IMR-90 (cell line): ENCODE measurements at regions not wholly inside any gene's neighbourhood (a gene's known extent, or its start where the extent isn't known, plus 50 kb on each side); places are given as distances from the start of the nearest gene placed in this dataset.

Experiments used
- ATAC-seq: fragments of 200-7000 bp; cut with Tn5 transposase; 2 replicates; pipeline ENCODE4 v1.9.1; 2020; ENCODE audit warnings: low read depth, mild to moderate bottlenecking, moderate library complexity
- BruUV-seq: library from RNA; stranded (reverse); fragments of 400-500 nt; replicated peaks from 2 replicates; lab custom pipeline; 2021; lab: Mats Ljungman, UMichigan
- CTCF ChIA-PET: fragments of 300-600 bp; formaldehyde crosslinking; extraction: SDS; loops from one replicate; lab custom pipeline; 2021; ENCODE audit warnings: antibody characterized with exemption; lab: Yijun Ruan, JAX
- POLR2A ChIA-PET: fragments of 300-600 bp; sonication (Branson Sonifier 250); formaldehyde crosslinking; loops from one replicate; lab custom pipeline; 2022; ENCODE audit warnings: antibody characterized with exemption; ENCODE audit not compliant: unreplicated experiment; lab: Charles Lee
- DNase-seq: peaks from one replicate; pipeline ENCODE4 v3.0.0; 2013
- H2AFZ ChIP-seq: replicated peaks from 2 replicates; pipeline ENCODE3; 2013; ENCODE audit warnings: low read length, mild to moderate bottlenecking; ENCODE audit not compliant: poor library complexity
- H2AK5ac ChIP-seq: 2 replicates; pipeline ENCODE4 v1.6.1; 2013; ENCODE audit warnings: low read depth, low read length, inconsistent platforms
- H2AK9ac ChIP-seq: replicated peaks from 2 replicates; pipeline ENCODE3; 2013; ENCODE audit warnings: mild to moderate bottlenecking, low read depth, low read length, moderate library complexity; ENCODE audit not compliant: poor library complexity
- H2BK120ac ChIP-seq: 2 replicates; pipeline ENCODE4 v1.6.1; 2013; ENCODE audit warnings: low read depth, low read length, inconsistent platforms
- H2BK15ac ChIP-seq: 3 replicates; pipeline ENCODE4 v1.6.1; 2013; ENCODE audit warnings: low read depth, low read length, inconsistent platforms
- H2BK20ac ChIP-seq: 2 replicates; pipeline ENCODE4 v1.6.1; 2013; ENCODE audit warnings: low read depth, mild to moderate bottlenecking, inconsistent platforms, low read length, moderate library complexity
- H2BK5ac ChIP-seq: 2 replicates; pipeline ENCODE4 v1.6.1; 2013; ENCODE audit warnings: mild to moderate bottlenecking, low read depth, low read length, inconsistent platforms; ENCODE audit not compliant: poor library complexity, severe bottlenecking
- H3K14ac ChIP-seq: replicated peaks from 2 replicates; pipeline ENCODE4 v1.6.1; 2013; ENCODE audit warnings: low read depth, low read length, inconsistent platforms
- H3K18ac ChIP-seq: 2 replicates; pipeline ENCODE4 v1.6.1; 2013; ENCODE audit warnings: low read depth, low read length, control low read depth
- H3K23ac ChIP-seq: 2 replicates; pipeline ENCODE4 v1.6.1; 2013; ENCODE audit warnings: low read depth, low read length, inconsistent platforms
- H3K27ac ChIP-seq: 2 replicates; pipeline ENCODE4 v1.5.1; 2013; ENCODE audit warnings: mild to moderate bottlenecking, control low read depth, low read length; ENCODE audit not compliant: insufficient read depth
- H3K27me3 ChIP-seq: 2 replicates; pipeline ENCODE4 v1.6.1; 2013; ENCODE audit warnings: low read length; ENCODE audit not compliant: control insufficient read depth, insufficient read depth
- H3K36me3 ChIP-seq: 2 replicates; pipeline ENCODE4 v1.6.1; 2013; ENCODE audit warnings: low read length, mixed read lengths; ENCODE audit not compliant: control insufficient read depth, insufficient read depth
- H3K4ac ChIP-seq: 2 replicates; pipeline ENCODE4 v1.6.1; 2013; ENCODE audit warnings: low read depth, low read length, inconsistent platforms
- H3K4me1 ChIP-seq: 2 replicates; pipeline ENCODE4 v1.6.1; 2013; ENCODE audit warnings: low read length, mixed read lengths; ENCODE audit not compliant: control insufficient read depth, insufficient read depth
- H3K4me2 ChIP-seq: 2 replicates; pipeline ENCODE4 v1.6.1; 2013; ENCODE audit warnings: low read depth, mild to moderate bottlenecking, control low read depth, low read length, moderate library complexity
- H3K4me3 ChIP-seq: 2 replicates; pipeline ENCODE4 v1.5.1; 2013; ENCODE audit warnings: low read depth, mild to moderate bottlenecking, control low read depth, low read length, moderate library complexity; ENCODE audit not compliant: insufficient read depth
- H3K56ac ChIP-seq: 2 replicates; pipeline ENCODE4 v1.6.1; 2013; ENCODE audit warnings: low read length, inconsistent platforms; ENCODE audit not compliant: insufficient read depth; ENCODE audit errors: extremely low read depth
- H3K79me1 ChIP-seq, 2 experiments: 2 replicates each; pipeline ENCODE4 v1.6.1; 2013; ENCODE audit warnings: low read length in 2 of 2, inconsistent platforms in 1 of 2, low read depth in 1 of 2
- H3K9ac ChIP-seq: 2 replicates; pipeline ENCODE4 v1.6.1; 2013; ENCODE audit warnings: low read depth, low read length, control low read depth
- H3K9me1 ChIP-seq: 2 replicates; pipeline ENCODE4 v1.6.1; 2013; ENCODE audit warnings: low read length, inconsistent platforms; ENCODE audit not compliant: insufficient read depth
- H3K9me3 ChIP-seq: 2 replicates; pipeline ENCODE4 v1.6.1; 2013; ENCODE audit warnings: low read length; ENCODE audit not compliant: control insufficient read depth, insufficient read depth
- H4K20me1 ChIP-seq: 2 replicates; pipeline ENCODE4 v1.6.1; 2013; ENCODE audit warnings: low read length, inconsistent platforms; ENCODE audit not compliant: insufficient read depth
- H4K5ac ChIP-seq: 2 replicates; pipeline ENCODE4 v1.6.1; 2013; ENCODE audit warnings: mild to moderate bottlenecking, low read depth, low read length, control low read depth
- H4K8ac ChIP-seq, 2 experiments: 2 replicates each; pipeline ENCODE4 v1.6.1; 2013; ENCODE audit warnings: low read depth in 2 of 2, low read length in 2 of 2, control low read depth in 1 of 2, inconsistent platforms in 1 of 2
- H4K91ac ChIP-seq: 2 replicates; pipeline ENCODE4 v1.6.1; 2013; ENCODE audit warnings: low read depth, low read length, inconsistent platforms; ENCODE audit not compliant: insufficient read depth
- BHLHE40 ChIP-seq: fragments of 150-350 bp; IDR thresholded peaks from 2 replicates; pipeline ENCODE4 v1.6.1; 2016; ENCODE audit warnings: mild to moderate bottlenecking, low read depth, low read length
- CEBPB ChIP-seq: IDR thresholded peaks from 2 replicates; pipeline ENCODE4 v1.6.1; 2012; ENCODE audit warnings: low read depth, low read length, improper control_type of control experiment
- CHD1 ChIP-seq: IDR thresholded peaks from 2 replicates; pipeline ENCODE4 v1.6.1; 2012; ENCODE audit warnings: low read depth, low read length, improper control_type of control experiment
- FOS ChIP-seq: fragments of 150-350 bp; IDR thresholded peaks from 2 replicates; pipeline ENCODE4 v1.6.1; 2016; ENCODE audit warnings: low read depth, low read length
- MAFK ChIP-seq: IDR thresholded peaks from 2 replicates; pipeline ENCODE4 v1.6.1; 2012; ENCODE audit warnings: low read depth, low read length, improper control_type of control experiment
- MAZ ChIP-seq: IDR thresholded peaks from 2 replicates; pipeline ENCODE4 v1.6.1; 2012; ENCODE audit warnings: low read depth, mild to moderate bottlenecking, low read length, improper control_type of control experiment, moderate library complexity, borderline replicate concordance
- MXI1 ChIP-seq: IDR thresholded peaks from 2 replicates; pipeline ENCODE4 v1.6.1; 2012; ENCODE audit warnings: low read depth, mild to moderate bottlenecking, low read length, moderate library complexity, borderline replicate concordance
- NFE2L2 ChIP-seq: fragments of 150-350 bp; IDR thresholded peaks from 2 replicates; pipeline ENCODE4 v1.6.1; 2016; ENCODE audit warnings: low read depth, mild to moderate bottlenecking, low read length
- POLR2A ChIP-seq: IDR thresholded peaks from 2 replicates; pipeline ENCODE4 v1.6.1; 2012; ENCODE audit warnings: mild to moderate bottlenecking, low read depth, low read length
- RCOR1 ChIP-seq: IDR thresholded peaks from 2 replicates; pipeline ENCODE4 v1.6.1; 2012; ENCODE audit warnings: mild to moderate bottlenecking, low read length, improper control_type of control experiment; ENCODE audit not compliant: insufficient replicate concordance
- RFX5 ChIP-seq: IDR thresholded peaks from 2 replicates; pipeline ENCODE4 v1.8.0; 2012; ENCODE audit warnings: low read depth, mild to moderate bottlenecking, low read length, moderate library complexity
- SMC3 ChIP-seq: fragments of 150-350 bp; IDR thresholded peaks from 2 replicates; pipeline ENCODE4 v1.6.1; 2016; ENCODE audit warnings: low read depth, mild to moderate bottlenecking, antibody characterized with exemption, low read length, moderate library complexity
- WGBS, 2 experiments: methylation state at CpG; one replicate each; pipeline versions ENCODE4 v1.1.5 to v1.1.7; 2013; ENCODE audit warnings: missing lambda C conversion rate in 2 of 2; ENCODE audit not compliant: insufficient read length in 1 of 2; ENCODE audit errors: extremely low coverage in 2 of 2; 5-methylcytosine and 5-hydroxymethylcytosine counted together
- dilution Hi-C: fragments of 300-500 bp; cut with HindIII; formaldehyde crosslinking; loops from one replicate; pipeline ENCODE4 v1.14.3; 2018; ENCODE audit warnings: low sequenced_read_pairs; ENCODE audit not compliant: unreplicated experiment
- in situ Hi-C: fragments of 300-500 bp; cut with MboI; formaldehyde crosslinking; loops from 3 replicates; pipeline ENCODE4 v1.14.3; 2019; ENCODE audit warnings: low sequenced_read_pairs, inconsistent platforms, mixed read lengths
- intact Hi-C: fragments of 100-400 bp; cut with micrococcal nuclease; formaldehyde crosslinking; loops from 2 replicates; pipeline ENCODE4 v1.10.0; 2022
- TF ChIP-seq, protein P1 (sequence below): conservative IDR thresholded peaks from 2 replicates; pipeline ENCODE4 v1.5.1; 2012; ENCODE audit warnings: mild to moderate bottlenecking, low read depth, low read length, improper control_type of control experiment
- TF ChIP-seq, protein P2 (sequence below): fragments of 150-350 bp; IDR thresholded peaks from 2 replicates; pipeline ENCODE4 v1.6.1; 2016; ENCODE audit warnings: low read depth, mild to moderate bottlenecking, low read length, moderate library complexity, borderline replicate concordance
- TF ChIP-seq, protein P3 (sequence below): fragments of 150-350 bp; IDR thresholded peaks from 2 replicates; pipeline ENCODE4 v1.6.1; 2017; ENCODE audit warnings: mild to moderate bottlenecking, antibody characterized with exemption, low read length, low read depth

DNA sequence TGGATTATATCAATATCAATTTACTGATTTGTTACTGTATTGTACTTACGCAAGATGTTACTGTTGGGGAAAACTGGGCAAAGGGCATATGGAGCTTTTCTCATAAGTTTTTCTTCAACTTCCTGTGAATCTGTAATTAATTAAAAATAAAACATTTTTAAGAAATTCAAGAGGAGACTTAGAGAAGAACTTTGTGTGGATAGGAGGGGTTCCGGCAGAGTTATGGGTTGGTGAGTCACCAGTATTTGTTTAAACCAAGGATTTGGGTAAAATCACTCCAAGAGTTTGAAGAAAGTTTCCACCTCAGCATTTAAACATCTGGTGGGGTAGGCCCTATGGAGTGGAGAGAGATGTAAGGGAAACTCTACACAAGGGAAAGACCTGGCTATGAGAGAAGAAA lies 379.6 kb downstream of the TSHZ3 start:
- no peak for ATAC-seq
- Histone ChIP-seq H3K36me3 (no peaks in the 10 kb centered on the region), H3K56ac (no peak overlapping the region), H2BK15ac (no peak overlapping the region), H3K27ac (no peak overlapping the region), H4K91ac (no peak overlapping the region), H3K14ac (no peak overlapping the region), H3K9me1 (no peaks in the 10 kb centered on the region), H3K4me1 (no peaks in the 10 kb centered on the region), H4K8ac (no peak overlapping the region), H2AK9ac (no peak overlapping the region), H2BK20ac (no peak overlapping the region), H2BK5ac (no peak overlapping the region), H3K9ac (no peak overlapping the region), H2BK120ac (no peak overlapping the region), H3K4ac (no peak overlapping the region), H4K5ac (no peak overlapping the region), H3K27me3 (no peaks in the 10 kb centered on the region; the same call in 1 of the 2 replicates), H3K79me1 (no peaks in the 10 kb centered on the region), H2AFZ (no peak overlapping the region), H2AK5ac (no peak overlapping the region), H3K9me3 (no peaks in the 10 kb centered on the region), H3K23ac (no peak overlapping the region), H3K4me2 (no peak overlapping the region), H4K20me1 (no peaks in the 10 kb centered on the region), H3K4me3 (no peak overlapping the region), H3K18ac (no peak overlapping the region)
- intact Hi-C loops (no loop called here), dilution Hi-C loops (no loop called here), in situ Hi-C loops (no loop called here)
- BruUV-seq = no TSS peak
- no CpG with 5 or more reads among the region's 2 CpGs for WGBS, 2 experiments
- TF ChIP-seq BHLHE40 = no peak
- TF ChIP-seq RCOR1 = no peak
- TF ChIP-seq, protein P1, sequence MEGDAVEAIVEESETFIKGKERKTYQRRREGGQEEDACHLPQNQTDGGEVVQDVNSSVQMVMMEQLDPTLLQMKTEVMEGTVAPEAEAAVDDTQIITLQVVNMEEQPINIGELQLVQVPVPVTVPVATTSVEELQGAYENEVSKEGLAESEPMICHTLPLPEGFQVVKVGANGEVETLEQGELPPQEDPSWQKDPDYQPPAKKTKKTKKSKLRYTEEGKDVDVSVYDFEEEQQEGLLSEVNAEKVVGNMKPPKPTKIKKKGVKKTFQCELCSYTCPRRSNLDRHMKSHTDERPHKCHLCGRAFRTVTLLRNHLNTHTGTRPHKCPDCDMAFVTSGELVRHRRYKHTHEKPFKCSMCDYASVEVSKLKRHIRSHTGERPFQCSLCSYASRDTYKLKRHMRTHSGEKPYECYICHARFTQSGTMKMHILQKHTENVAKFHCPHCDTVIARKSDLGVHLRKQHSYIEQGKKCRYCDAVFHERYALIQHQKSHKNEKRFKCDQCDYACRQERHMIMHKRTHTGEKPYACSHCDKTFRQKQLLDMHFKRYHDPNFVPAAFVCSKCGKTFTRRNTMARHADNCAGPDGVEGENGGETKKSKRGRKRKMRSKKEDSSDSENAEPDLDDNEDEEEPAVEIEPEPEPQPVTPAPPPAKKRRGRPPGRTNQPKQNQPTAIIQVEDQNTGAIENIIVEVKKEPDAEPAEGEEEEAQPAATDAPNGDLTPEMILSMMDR = no peak
- TF ChIP-seq, protein P2, sequence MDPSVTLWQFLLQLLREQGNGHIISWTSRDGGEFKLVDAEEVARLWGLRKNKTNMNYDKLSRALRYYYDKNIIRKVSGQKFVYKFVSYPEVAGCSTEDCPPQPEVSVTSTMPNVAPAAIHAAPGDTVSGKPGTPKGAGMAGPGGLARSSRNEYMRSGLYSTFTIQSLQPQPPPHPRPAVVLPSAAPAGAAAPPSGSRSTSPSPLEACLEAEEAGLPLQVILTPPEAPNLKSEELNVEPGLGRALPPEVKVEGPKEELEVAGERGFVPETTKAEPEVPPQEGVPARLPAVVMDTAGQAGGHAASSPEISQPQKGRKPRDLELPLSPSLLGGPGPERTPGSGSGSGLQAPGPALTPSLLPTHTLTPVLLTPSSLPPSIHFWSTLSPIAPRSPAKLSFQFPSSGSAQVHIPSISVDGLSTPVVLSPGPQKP = no peak
- TF ChIP-seq CEBPB = no peak
- TF ChIP-seq RFX5 = no peak
- TF ChIP-seq, protein P3, sequence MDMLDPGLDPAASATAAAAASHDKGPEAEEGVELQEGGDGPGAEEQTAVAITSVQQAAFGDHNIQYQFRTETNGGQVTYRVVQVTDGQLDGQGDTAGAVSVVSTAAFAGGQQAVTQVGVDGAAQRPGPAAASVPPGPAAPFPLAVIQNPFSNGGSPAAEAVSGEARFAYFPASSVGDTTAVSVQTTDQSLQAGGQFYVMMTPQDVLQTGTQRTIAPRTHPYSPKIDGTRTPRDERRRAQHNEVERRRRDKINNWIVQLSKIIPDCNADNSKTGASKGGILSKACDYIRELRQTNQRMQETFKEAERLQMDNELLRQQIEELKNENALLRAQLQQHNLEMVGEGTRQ = no peak
- no peak for TF ChIP-seq MAZ
- TF ChIP-seq SMC3 = no peak
- no peak for TF ChIP-seq POLR2A
- no peak for TF ChIP-seq MAFK
- no peak for TF ChIP-seq MXI1
- TF ChIP-seq FOS = no peak
- no peak for TF ChIP-seq CHD1
- TF ChIP-seq NFE2L2 = no peak
- ChIA-PET POLR2A (no interaction called here), CTCF (no interaction called here)
- DNase-seq = no peak
